Middle frontal gyrus (tissue), 1 donor: ENCODE measurements at regions not wholly inside any gene's neighbourhood (a gene's known extent, or its start where the extent isn't known, plus 50 kb on each side); places are given as distances from the start of the nearest gene placed in this dataset.
"Not testable (repeated sequence)": the region's sequence is repeated elsewhere in the genome, so short reads cannot be mapped to it uniquely, and the experiment has no call there.

Experiments
- DNase-seq: peaks from one replicate; pipeline ENCODE4 v3.0.0-alpha.2; 2015; ENCODE audit warnings: low spot score; ENCODE audit errors: extremely low spot score

GRCh38 chr2:242001853-242002252 lies 132.3 kb downstream of the RTP5 start:
- no peak for DNase-seq

GRCh38 chr2:242002944-242003343 lies 133.4 kb downstream of the RTP5 start:
- DNase-seq: no peak

GRCh38 chr2:242004223-242004901 lies 134.8 kb downstream of the RTP5 start:
- no peak for DNase-seq

GRCh38 chr2:242004902-242005230 lies 135.3 kb downstream of the RTP5 start:
- DNase-seq: no peak

GRCh38 chr2:242006091-242006634 lies 136.6 kb downstream of the RTP5 start:
- DNase-seq: not testable (repeated sequence)

GRCh38 chr2:242008908-242009307 lies 139.4 kb downstream of the RTP5 start:
- DNase-seq: not testable (repeated sequence)

GRCh38 chr2:242009846-242010245 lies 140.3 kb downstream of the RTP5 start:
- not testable (repeated sequence) for DNase-seq

GRCh38 chr2:242010252-242011166 lies 141.0 kb downstream of the RTP5 start:
- DNase-seq: not testable (repeated sequence)

GRCh38 chr2:242011167-242011513 lies 141.6 kb downstream of the RTP5 start:
- no peak for DNase-seq

GRCh38 chr2:242011516-242011915 lies 142.0 kb downstream of the RTP5 start:
- DNase-seq: no peak

- no peak for DNase-seq
Observed at GRCh38 chr2:242011991-242012764, 142.6 kb downstream of the RTP5 start.

GRCh38 chr2:242012956-242013764 lies 143.6 kb downstream of the RTP5 start:
- DNase-seq: no peak

- no peak for DNase-seq
Observed at GRCh38 chr2:242013771-242014170, 144.2 kb downstream of the RTP5 start.

- no peak for DNase-seq
Observed at GRCh38 chr2:242015108-242016065, 145.9 kb downstream of the RTP5 start.

- DNase-seq: no peak
Observed at GRCh38 chr2:242017086-242017485, 147.6 kb downstream of the RTP5 start.

GRCh38 chr2:242018416-242018815 lies 148.9 kb downstream of the RTP5 start:
- not testable (repeated sequence) for DNase-seq

GRCh38 chr2:242019344-242019743 lies 149.8 kb downstream of the RTP5 start:
- DNase-seq: no peak

GRCh38 chr2:242020196-242021004 lies 150.9 kb downstream of the RTP5 start:
- DNase-seq: no peak
